ENCODE measurements at regions not wholly inside any gene's neighbourhood (a gene's known extent, or its start where the extent isn't known, plus 50 kb on each side); places are given as distances from the start of the nearest gene placed in this dataset.

DNA sequence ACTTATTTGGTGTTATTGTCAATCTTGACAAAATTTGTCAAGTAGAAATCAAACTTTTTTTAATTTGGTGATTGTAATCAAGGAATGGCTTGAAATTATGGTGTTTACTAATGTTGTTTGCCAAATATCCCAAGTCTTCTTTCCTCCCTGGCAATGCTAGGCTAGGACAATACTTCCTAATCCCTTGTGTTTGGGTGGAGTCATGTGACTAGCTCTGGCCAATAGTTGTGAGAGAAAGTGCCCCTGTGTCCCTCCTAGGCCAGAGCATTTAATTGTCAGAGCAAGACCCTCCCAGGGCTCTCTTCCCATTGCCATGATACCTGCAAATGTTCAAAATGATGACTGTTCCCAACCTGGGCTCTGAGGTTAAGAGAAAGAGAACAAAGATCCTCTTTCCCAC is 132.7 kb downstream of the ANXA2 start:
- Histone ChIP-seq H3K4me2 (ENCODE audit: insufficient read depth, low read length) (no peak overlapping the region), H3K79me2 (ENCODE audit: insufficient read depth, low read length) (no peaks in the 10 kb centered on the region)
- TF ChIP-seq, protein P1, sequence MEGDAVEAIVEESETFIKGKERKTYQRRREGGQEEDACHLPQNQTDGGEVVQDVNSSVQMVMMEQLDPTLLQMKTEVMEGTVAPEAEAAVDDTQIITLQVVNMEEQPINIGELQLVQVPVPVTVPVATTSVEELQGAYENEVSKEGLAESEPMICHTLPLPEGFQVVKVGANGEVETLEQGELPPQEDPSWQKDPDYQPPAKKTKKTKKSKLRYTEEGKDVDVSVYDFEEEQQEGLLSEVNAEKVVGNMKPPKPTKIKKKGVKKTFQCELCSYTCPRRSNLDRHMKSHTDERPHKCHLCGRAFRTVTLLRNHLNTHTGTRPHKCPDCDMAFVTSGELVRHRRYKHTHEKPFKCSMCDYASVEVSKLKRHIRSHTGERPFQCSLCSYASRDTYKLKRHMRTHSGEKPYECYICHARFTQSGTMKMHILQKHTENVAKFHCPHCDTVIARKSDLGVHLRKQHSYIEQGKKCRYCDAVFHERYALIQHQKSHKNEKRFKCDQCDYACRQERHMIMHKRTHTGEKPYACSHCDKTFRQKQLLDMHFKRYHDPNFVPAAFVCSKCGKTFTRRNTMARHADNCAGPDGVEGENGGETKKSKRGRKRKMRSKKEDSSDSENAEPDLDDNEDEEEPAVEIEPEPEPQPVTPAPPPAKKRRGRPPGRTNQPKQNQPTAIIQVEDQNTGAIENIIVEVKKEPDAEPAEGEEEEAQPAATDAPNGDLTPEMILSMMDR (IDR thresholded peaks at IDR 0.05; ENCODE audit: extremely low read depth, low read depth, low read length), result no peak

DNA sequence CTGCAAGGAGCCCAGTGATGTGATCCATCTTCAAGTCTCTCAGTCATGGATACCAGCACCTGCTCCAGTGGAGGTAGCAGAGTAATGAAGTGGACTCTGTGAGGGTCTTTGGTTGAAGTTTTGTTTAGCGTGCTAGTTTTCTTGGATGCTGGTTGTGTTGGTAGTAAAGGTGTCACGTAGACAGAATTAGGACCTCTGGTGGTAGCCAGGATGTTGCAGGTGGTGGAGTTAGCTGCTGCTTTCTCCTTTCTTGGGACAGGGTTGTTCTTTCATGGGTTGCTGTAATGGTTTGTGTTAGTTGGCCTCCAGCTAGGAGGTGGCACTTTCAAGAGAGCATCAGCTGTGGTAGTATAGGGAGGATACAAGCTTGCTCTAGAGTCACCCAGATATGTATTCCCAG is 125.2 kb downstream of the ANXA2 start:
- H3K4me1 ChIP-seq (ENCODE audit: insufficient read depth, low read length), result no peaks in the 10 kb centered on the region

More for the DNA sequence above, 132.7 kb downstream of the ANXA2 start:
- H3K27ac ChIP-seq (ENCODE audit: low read depth, low read length), result no peak overlapping the region
- no peaks in the 10 kb centered on the region for H3K9me3 ChIP-seq (ENCODE audit: low read depth, low read length)
- DNase-seq (ENCODE audit: insufficient read length, low spot score, missing footprints), result no peak
- H3K4me1 ChIP-seq (ENCODE audit: insufficient read depth, low read length), result no peaks in the 10 kb centered on the region
- no peaks in the 10 kb centered on the region for H4K20me1 ChIP-seq (ENCODE audit: insufficient read depth, low read length)
- no peaks in the 10 kb centered on the region for H3K36me3 ChIP-seq (ENCODE audit: insufficient read depth, low read length)
- H2AFZ ChIP-seq (ENCODE audit: low read length), result no peak overlapping the region
- peaks cover 14% of the 10 kb centered on the region for H3K27me3 ChIP-seq (ENCODE audit: insufficient read depth, low read length)
- no peak overlapping the region for H3K4me3 ChIP-seq (ENCODE audit: insufficient read depth, low read length)

DNA sequence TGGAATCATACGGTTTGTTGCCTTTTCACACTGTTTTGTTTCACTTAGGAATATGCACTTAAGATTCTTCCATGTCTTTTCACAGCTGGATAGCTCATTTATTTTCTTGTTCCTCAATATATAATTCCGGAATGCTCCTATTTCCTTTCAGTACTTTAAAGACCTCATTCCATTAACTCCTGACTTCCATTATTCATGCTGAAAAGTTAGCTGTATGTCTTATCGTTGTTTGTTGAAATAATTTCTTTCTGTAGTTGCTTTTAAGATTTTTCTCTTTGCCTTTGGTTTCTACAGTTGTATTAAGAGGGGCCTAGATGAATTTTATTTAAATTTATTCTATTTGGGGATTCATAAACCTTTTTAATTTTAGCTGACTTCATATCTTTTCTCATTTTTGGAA is 122.2 kb downstream of the ANXA2 start:
- Histone ChIP-seq H3K4me1 (ENCODE audit: insufficient read depth, low read length) (no peaks in the 10 kb centered on the region), H3K4me3 (ENCODE audit: insufficient read depth, low read length) (no peak overlapping the region), H3K9me3 (ENCODE audit: low read depth, low read length) (peaks cover 2% of the 10 kb centered on the region), H3K27me3 (ENCODE audit: insufficient read depth, low read length) (no peaks in the 10 kb centered on the region), H3K27ac (ENCODE audit: low read depth, low read length) (no peak overlapping the region), H3K36me3 (ENCODE audit: insufficient read depth, low read length) (no peaks in the 10 kb centered on the region), H2AFZ (ENCODE audit: low read length) (no peak overlapping the region), H3K4me2 (ENCODE audit: insufficient read depth, low read length) (no peak overlapping the region), H4K20me1 (ENCODE audit: insufficient read depth, low read length) (no peaks in the 10 kb centered on the region), H3K79me2 (ENCODE audit: insufficient read depth, low read length) (no peaks in the 10 kb centered on the region)
- TF ChIP-seq, protein P1 (IDR thresholded peaks at IDR 0.05; ENCODE audit: extremely low read depth, low read depth, low read length), result no peak
- DNase-seq (ENCODE audit: insufficient read length, low spot score, missing footprints), result no peak

More for the DNA sequence above, 125.2 kb downstream of the ANXA2 start:
- Histone ChIP-seq H3K4me3 (ENCODE audit: insufficient read depth, low read length) (no peak overlapping the region), H3K79me2 (ENCODE audit: insufficient read depth, low read length) (no peaks in the 10 kb centered on the region), H2AFZ (ENCODE audit: low read length) (no peak overlapping the region), H3K27ac (ENCODE audit: low read depth, low read length) (no peak overlapping the region), H3K36me3 (ENCODE audit: insufficient read depth, low read length) (no peaks in the 10 kb centered on the region), H3K4me2 (ENCODE audit: insufficient read depth, low read length) (no peak overlapping the region), H3K9me3 (ENCODE audit: low read depth, low read length) (peaks cover 2% of the 10 kb centered on the region), H3K27me3 (ENCODE audit: insufficient read depth, low read length) (peaks cover 2% of the 10 kb centered on the region), H4K20me1 (ENCODE audit: insufficient read depth, low read length) (no peaks in the 10 kb centered on the region)
- no peak for DNase-seq (ENCODE audit: insufficient read length, low spot score, missing footprints)
- TF ChIP-seq, protein P1 (IDR thresholded peaks at IDR 0.05; ENCODE audit: extremely low read depth, low read depth, low read length), result no peak

DNA sequence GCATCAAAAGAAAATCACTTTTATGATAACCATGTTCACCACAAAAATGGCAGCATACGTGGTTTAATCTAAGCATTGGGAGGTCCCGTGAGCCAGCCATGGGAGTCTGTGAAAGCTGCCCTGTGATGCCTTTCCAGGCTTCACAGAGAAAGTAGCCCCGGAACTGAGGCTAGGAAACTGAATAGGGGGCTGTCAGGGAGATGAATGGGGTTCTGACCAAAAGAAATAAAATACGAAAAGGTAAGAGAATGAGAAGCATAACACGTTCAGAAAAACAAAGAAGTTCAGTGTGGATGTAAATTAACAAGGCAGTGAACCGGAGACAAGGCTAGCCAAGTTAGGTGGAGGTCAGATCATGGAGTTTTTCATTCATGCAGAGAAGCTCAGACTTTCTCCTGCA is 118.9 kb downstream of the ANXA2 start:
- H3K79me2 ChIP-seq (ENCODE audit: insufficient read depth, low read length), result no peaks in the 10 kb centered on the region
- peaks cover 2% of the 10 kb centered on the region for H3K9me3 ChIP-seq (ENCODE audit: low read depth, low read length)
- TF ChIP-seq, protein P1 (IDR thresholded peaks at IDR 0.05; ENCODE audit: extremely low read depth, low read depth, low read length), result no peak
- H3K4me3 ChIP-seq (ENCODE audit: insufficient read depth, low read length), result no peak overlapping the region
- no peak overlapping the region for H2AFZ ChIP-seq (ENCODE audit: low read length)
- no peak overlapping the region for H3K27ac ChIP-seq (ENCODE audit: low read depth, low read length)
- H3K36me3 ChIP-seq (ENCODE audit: insufficient read depth, low read length), result no peaks in the 10 kb centered on the region
- no peak overlapping the region for H3K4me2 ChIP-seq (ENCODE audit: insufficient read depth, low read length)
- no peaks in the 10 kb centered on the region for H4K20me1 ChIP-seq (ENCODE audit: insufficient read depth, low read length)
- H3K27me3 ChIP-seq (ENCODE audit: insufficient read depth, low read length), result no peaks in the 10 kb centered on the region
- H3K4me1 ChIP-seq (ENCODE audit: insufficient read depth, low read length), result no peaks in the 10 kb centered on the region
- no peak for DNase-seq (ENCODE audit: insufficient read length, low spot score, missing footprints)

All from osteoblast (primary cell).